ENCODE measurements at regions not wholly inside any gene's neighbourhood (a gene's known extent, or its start where the extent isn't known, plus 50 kb on each side); places are given as distances from the start of the nearest gene placed in this dataset.

DNA sequence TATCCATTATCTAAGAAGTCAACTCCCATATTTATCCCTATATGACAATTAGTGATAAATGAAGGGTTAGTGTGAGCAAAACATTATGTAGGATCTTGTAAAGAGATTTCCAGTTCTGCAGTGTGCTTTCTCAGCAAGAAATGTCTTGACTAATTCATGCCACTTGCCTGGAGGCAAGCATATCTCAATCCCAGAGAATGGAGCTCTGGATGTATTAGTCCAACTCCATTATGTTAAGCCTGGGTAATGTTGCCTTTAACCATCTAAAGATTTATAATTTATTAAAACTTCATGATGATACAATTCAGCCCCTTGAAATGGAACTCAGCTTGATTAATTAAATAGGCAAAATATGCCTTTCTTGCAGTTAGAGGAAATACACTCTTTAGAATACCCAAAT, 1079.9 kb upstream of the LRRTM3 start:
- no peak overlapping the region for H3K4me3 ChIP-seq (ENCODE audit: insufficient read depth in 1 of 2, low read depth in 1 of 2, low read length in 2 of 2)
- no peak overlapping the region for H2AK5ac ChIP-seq (ENCODE audit: low read length, severe bottlenecking)
- no peak overlapping the region for H2AFZ ChIP-seq (ENCODE audit: low read depth, low read length)
- H4K91ac ChIP-seq (ENCODE audit: low read length): no peak overlapping the region
- no peak overlapping the region for H3K4ac ChIP-seq (ENCODE audit: low read depth in 1 of 2, low read length in 2 of 2)
- H3K27ac ChIP-seq (ENCODE audit: low read length, poor library complexity, severe bottlenecking): no peak overlapping the region
- no peak for DNase-seq
- H3K79me1 ChIP-seq (replicated peaks; ENCODE audit: low read length, poor library complexity, severe bottlenecking): no peaks in the 10 kb centered on the region
- no peak overlapping the region for H2BK12ac ChIP-seq (ENCODE audit: low read length in 2 of 2)
- no peak overlapping the region for H3K14ac ChIP-seq (ENCODE audit: low read length in 2 of 2)
- no peaks in the 10 kb centered on the region for H3K27me3 ChIP-seq (ENCODE audit: control insufficient read depth in 1 of 2, insufficient read depth in 1 of 2, low read length in 2 of 2)
- H2BK120ac ChIP-seq (ENCODE audit: low read depth, low read length): no peak overlapping the region
- H4K8ac ChIP-seq (ENCODE audit: low read length): no peak overlapping the region
- no peak overlapping the region for H3K9ac ChIP-seq (ENCODE audit: low read length)
- no peaks in the 10 kb centered on the region for H3K36me3 ChIP-seq (ENCODE audit: control insufficient read depth in 1 of 2, insufficient read depth in 2 of 2, low read depth in 1 of 2, low read length in 2 of 2)
- no peak overlapping the region for H2BK5ac ChIP-seq (ENCODE audit: low read depth, low read length, poor library complexity, severe bottlenecking)
- no peak overlapping the region for H3K23ac ChIP-seq (ENCODE audit: low read length in 2 of 2)
- H3K4me1 ChIP-seq (ENCODE audit: control insufficient read depth, insufficient read depth, low read depth, low read length): no peaks in the 10 kb centered on the region
- no peaks in the 10 kb centered on the region for H3K9me3 ChIP-seq (ENCODE audit: control insufficient read depth, low read length)
- H3K18ac ChIP-seq (ENCODE audit: low read depth in 1 of 2, low read length in 2 of 2): no peak overlapping the region
- no peak overlapping the region for H2BK15ac ChIP-seq (ENCODE audit: low read depth, poor library complexity, severe bottlenecking)
- no peak overlapping the region for H3K4me2 ChIP-seq (ENCODE audit: low read length, poor library complexity, severe bottlenecking)

DNA sequence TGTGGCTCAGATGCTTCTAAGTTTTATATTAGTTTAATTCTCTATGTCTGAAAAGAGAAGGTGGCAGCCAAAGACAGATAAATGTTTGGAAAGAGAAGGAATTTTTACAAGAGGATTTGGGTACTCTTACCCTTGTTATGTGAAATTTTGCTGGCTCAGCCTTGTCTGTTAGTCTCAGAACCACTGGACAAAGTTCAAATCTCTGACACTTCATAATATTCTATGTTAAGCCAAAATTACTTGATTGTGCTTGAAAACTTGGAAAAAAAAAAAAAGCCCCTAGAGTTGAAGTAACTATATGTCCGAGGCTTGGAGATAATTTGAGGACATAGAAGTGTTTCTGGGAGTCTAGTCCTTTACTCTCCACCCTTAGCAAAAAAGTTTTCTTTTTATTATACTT, 1079.3 kb upstream of the LRRTM3 start:
- H4K91ac ChIP-seq (ENCODE audit: low read length): no peak overlapping the region

GRCh38 chr10:65846949-65847348, 1078.9 kb upstream of the LRRTM3 start:
- Histone ChIP-seq H3K4me1 (ENCODE audit: control insufficient read depth, insufficient read depth, low read depth, low read length) (no peaks in the 10 kb centered on the region), H2AFZ (ENCODE audit: low read depth, low read length) (no peak overlapping the region)
- 67% methylated on average over 3 of the region's 4 CpGs for WGBS

More for the DNA sequence above, 1079.3 kb upstream of the LRRTM3 start:
- no peak for DNase-seq
- H3K36me3 ChIP-seq (ENCODE audit: control insufficient read depth in 1 of 2, insufficient read depth in 2 of 2, low read depth in 1 of 2, low read length in 2 of 2): no peaks in the 10 kb centered on the region
- H3K9ac ChIP-seq (ENCODE audit: low read length): no peak overlapping the region
- no peak overlapping the region for H2BK15ac ChIP-seq (ENCODE audit: low read depth, poor library complexity, severe bottlenecking)
- H3K4ac ChIP-seq (ENCODE audit: low read depth in 1 of 2, low read length in 2 of 2): no peak overlapping the region
- H2BK120ac ChIP-seq (ENCODE audit: low read depth, low read length): no peak overlapping the region
- H3K9me3 ChIP-seq (ENCODE audit: control insufficient read depth, low read length): no peaks in the 10 kb centered on the region
- no peak overlapping the region for H3K27ac ChIP-seq (ENCODE audit: low read length, poor library complexity, severe bottlenecking)
- H2AFZ ChIP-seq (ENCODE audit: low read depth, low read length): no peak overlapping the region
- H2AK5ac ChIP-seq (ENCODE audit: low read length, severe bottlenecking): no peak overlapping the region
- no peak overlapping the region for H2BK5ac ChIP-seq (ENCODE audit: low read depth, low read length, poor library complexity, severe bottlenecking)
- H3K14ac ChIP-seq (ENCODE audit: low read length in 2 of 2): no peak overlapping the region
- H2BK12ac ChIP-seq (ENCODE audit: low read length in 2 of 2): no peak overlapping the region
- H3K4me2 ChIP-seq (ENCODE audit: low read length, poor library complexity, severe bottlenecking): no peak overlapping the region
- no CpG with 5 or more reads among the region's 1 CpG for WGBS
- no peak overlapping the region for H3K18ac ChIP-seq (ENCODE audit: low read depth in 1 of 2, low read length in 2 of 2)
- H3K4me3 ChIP-seq (ENCODE audit: insufficient read depth in 1 of 2, low read depth in 1 of 2, low read length in 2 of 2): no peak overlapping the region
- H3K79me1 ChIP-seq (replicated peaks; ENCODE audit: low read length, poor library complexity, severe bottlenecking): no peaks in the 10 kb centered on the region
- no peak overlapping the region for H4K8ac ChIP-seq (ENCODE audit: low read length)
- H3K27me3 ChIP-seq (ENCODE audit: control insufficient read depth in 1 of 2, insufficient read depth in 1 of 2, low read length in 2 of 2): no peaks in the 10 kb centered on the region
- no peak overlapping the region for H3K23ac ChIP-seq (ENCODE audit: low read length in 2 of 2)
- no peaks in the 10 kb centered on the region for H3K4me1 ChIP-seq (ENCODE audit: control insufficient read depth, insufficient read depth, low read depth, low read length)

DNA sequence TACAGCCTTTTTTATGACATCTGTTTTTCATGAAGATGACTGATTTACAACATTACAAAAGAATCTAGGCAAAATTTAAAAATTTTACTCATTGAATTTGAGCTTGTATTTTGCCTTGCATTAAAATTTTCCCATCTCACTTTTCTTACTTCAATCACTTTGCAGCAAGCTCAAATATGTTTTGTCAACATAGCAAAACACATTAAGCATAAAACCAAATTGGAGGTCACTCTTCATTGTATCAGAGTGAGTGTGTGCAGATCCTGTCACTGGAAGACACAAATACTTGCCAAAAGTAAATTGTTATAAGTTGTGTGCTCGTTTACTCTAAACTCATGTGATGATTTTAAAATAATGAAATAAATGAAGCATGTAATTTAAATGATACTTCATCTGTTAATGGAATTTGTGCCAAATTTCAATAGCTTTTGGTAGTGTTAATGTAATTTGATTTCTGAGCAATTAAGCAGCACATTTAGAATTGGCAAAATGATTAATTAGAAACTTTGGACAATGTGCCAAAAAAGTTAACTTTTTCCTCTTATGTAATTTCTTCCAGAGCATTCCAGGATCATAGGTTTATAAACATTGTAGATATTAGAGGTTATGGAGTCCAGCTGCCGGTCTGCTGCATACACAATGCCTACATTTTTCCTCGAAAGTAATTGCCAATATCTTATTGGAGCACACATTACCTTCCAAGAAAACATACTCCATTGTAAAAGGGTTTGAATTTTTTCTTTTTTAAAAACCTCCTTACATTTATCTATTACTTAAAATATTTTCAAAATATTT, 1078.2 kb upstream of the LRRTM3 start:
- H3K27me3 ChIP-seq (ENCODE audit: control insufficient read depth in 1 of 2, insufficient read depth in 1 of 2, low read length in 2 of 2): no peaks in the 10 kb centered on the region
- H4K8ac ChIP-seq (ENCODE audit: low read length): no peak overlapping the region
- no peak overlapping the region for H3K4me2 ChIP-seq (ENCODE audit: low read length, poor library complexity, severe bottlenecking)
- H3K27ac ChIP-seq (ENCODE audit: low read length, poor library complexity, severe bottlenecking): no peak overlapping the region
- no peak overlapping the region for H4K91ac ChIP-seq (ENCODE audit: low read length)
- DNase-seq: no peak
- H3K36me3 ChIP-seq (ENCODE audit: control insufficient read depth in 1 of 2, insufficient read depth in 2 of 2, low read depth in 1 of 2, low read length in 2 of 2): no peaks in the 10 kb centered on the region
- no peak overlapping the region for H3K23ac ChIP-seq (ENCODE audit: low read length in 2 of 2)
- no peak overlapping the region for H2AK5ac ChIP-seq (ENCODE audit: low read length, severe bottlenecking)
- H3K4me1 ChIP-seq (ENCODE audit: control insufficient read depth, insufficient read depth, low read depth, low read length): no peaks in the 10 kb centered on the region
- no peak overlapping the region for H3K4ac ChIP-seq (ENCODE audit: low read depth in 1 of 2, low read length in 2 of 2)
- H3K9me3 ChIP-seq (ENCODE audit: control insufficient read depth, low read length): no peaks in the 10 kb centered on the region
- no peak overlapping the region for H2BK15ac ChIP-seq (ENCODE audit: low read depth, poor library complexity, severe bottlenecking)
- H3K14ac ChIP-seq (ENCODE audit: low read length in 2 of 2): no peak overlapping the region
- H3K4me3 ChIP-seq (ENCODE audit: insufficient read depth in 1 of 2, low read depth in 1 of 2, low read length in 2 of 2): no peak overlapping the region
- H3K79me1 ChIP-seq (replicated peaks; ENCODE audit: low read length, poor library complexity, severe bottlenecking): no peaks in the 10 kb centered on the region
- WGBS: no CpG with 5 or more reads among the region's 3 CpGs
- no peak overlapping the region for H2AFZ ChIP-seq (ENCODE audit: low read depth, low read length)
- H3K9ac ChIP-seq (ENCODE audit: low read length): no peak overlapping the region
- no peak overlapping the region for H2BK12ac ChIP-seq (ENCODE audit: low read length in 2 of 2)
- no peak overlapping the region for H3K18ac ChIP-seq (ENCODE audit: low read depth in 1 of 2, low read length in 2 of 2)
- H2BK5ac ChIP-seq (ENCODE audit: low read depth, low read length, poor library complexity, severe bottlenecking): no peak overlapping the region
- no peak overlapping the region for H2BK120ac ChIP-seq (ENCODE audit: low read depth, low read length)

More at GRCh38 chr10:65846949-65847348, 1078.9 kb upstream of the LRRTM3 start:
- Histone ChIP-seq H4K8ac (ENCODE audit: low read length) (no peak overlapping the region), H4K91ac (ENCODE audit: low read length) (no peak overlapping the region), H3K9ac (ENCODE audit: low read length) (no peak overlapping the region), H3K27ac (ENCODE audit: low read length, poor library complexity, severe bottlenecking) (no peak overlapping the region), H2BK5ac (ENCODE audit: low read depth, low read length, poor library complexity, severe bottlenecking) (no peak overlapping the region), H3K36me3 (ENCODE audit: control insufficient read depth in 1 of 2, insufficient read depth in 2 of 2, low read depth in 1 of 2, low read length in 2 of 2) (no peaks in the 10 kb centered on the region), H3K18ac (ENCODE audit: low read depth in 1 of 2, low read length in 2 of 2) (no peak overlapping the region), H2BK12ac (ENCODE audit: low read length in 2 of 2) (no peak overlapping the region), H3K27me3 (ENCODE audit: control insufficient read depth in 1 of 2, insufficient read depth in 1 of 2, low read length in 2 of 2) (no peaks in the 10 kb centered on the region), H3K4me2 (ENCODE audit: low read length, poor library complexity, severe bottlenecking) (no peak overlapping the region), H2AK5ac (ENCODE audit: low read length, severe bottlenecking) (no peak overlapping the region), H3K4me3 (ENCODE audit: insufficient read depth in 1 of 2, low read depth in 1 of 2, low read length in 2 of 2) (no peak overlapping the region), H3K79me1 (replicated peaks; ENCODE audit: low read length, poor library complexity, severe bottlenecking) (no peaks in the 10 kb centered on the region), H3K14ac (ENCODE audit: low read length in 2 of 2) (no peak overlapping the region), H2BK15ac (ENCODE audit: low read depth, poor library complexity, severe bottlenecking) (no peak overlapping the region), H3K4ac (ENCODE audit: low read depth in 1 of 2, low read length in 2 of 2) (no peak overlapping the region), H3K9me3 (ENCODE audit: control insufficient read depth, low read length) (no peaks in the 10 kb centered on the region), H2BK120ac (ENCODE audit: low read depth, low read length) (no peak overlapping the region), H3K23ac (ENCODE audit: low read length in 2 of 2) (no peak overlapping the region)
- no peak for DNase-seq

All from mesenchymal stem cell (in vitro differentiated cells and primary cell).